ENCODE measurements at regions not wholly inside any gene's neighbourhood (a gene's known extent, or its start where the extent isn't known, plus 50 kb on each side); places are given as distances from the start of the nearest gene placed in this dataset.

GRCh38 chr6:141541581-141542324, 591.0 kb upstream of the GJE1 start:
- no peak overlapping the region for H2BK12ac ChIP-seq (ENCODE audit: low read length in 2 of 2)
- no peak overlapping the region for H4K8ac ChIP-seq (ENCODE audit: low read length)
- no peak overlapping the region for H2AK5ac ChIP-seq (ENCODE audit: low read length, severe bottlenecking)
- no peak overlapping the region for H2BK15ac ChIP-seq (ENCODE audit: low read depth, poor library complexity, severe bottlenecking)
- H3K36me3 ChIP-seq (ENCODE audit: control insufficient read depth in 1 of 2, insufficient read depth in 2 of 2, low read depth in 1 of 2, low read length in 2 of 2) = no peaks in the 10 kb centered on the region
- no peak overlapping the region for H3K27ac ChIP-seq (ENCODE audit: low read length, poor library complexity, severe bottlenecking)
- no peak overlapping the region for H3K4me2 ChIP-seq (ENCODE audit: low read length, poor library complexity, severe bottlenecking)
- no peak overlapping the region for H3K9ac ChIP-seq (ENCODE audit: low read length)
- no peak overlapping the region for H4K91ac ChIP-seq (ENCODE audit: low read length)
- H3K4ac ChIP-seq (ENCODE audit: low read depth in 1 of 2, low read length in 2 of 2) = no peak overlapping the region
- H2BK120ac ChIP-seq (ENCODE audit: low read depth, low read length) = no peak overlapping the region
- H3K23ac ChIP-seq (ENCODE audit: low read length in 2 of 2) = no peak overlapping the region
- H2AFZ ChIP-seq (ENCODE audit: low read depth, low read length) = no peak overlapping the region
- 100% methylated on average over 1 of the region's 1 CpG for WGBS
- H3K27me3 ChIP-seq (ENCODE audit: control insufficient read depth in 1 of 2, insufficient read depth in 1 of 2, low read length in 2 of 2) = no peaks in the 10 kb centered on the region
- no peaks in the 10 kb centered on the region for H3K4me1 ChIP-seq (ENCODE audit: control insufficient read depth, insufficient read depth, low read depth, low read length)
- no peak overlapping the region for H3K18ac ChIP-seq (ENCODE audit: low read depth in 1 of 2, low read length in 2 of 2)
- H2BK5ac ChIP-seq (ENCODE audit: low read depth, low read length, poor library complexity, severe bottlenecking) = no peak overlapping the region
- no peak overlapping the region for H3K4me3 ChIP-seq (ENCODE audit: insufficient read depth in 1 of 2, low read depth in 1 of 2, low read length in 2 of 2)
- no peak overlapping the region for H3K14ac ChIP-seq (ENCODE audit: low read length in 2 of 2)
- DNase-seq = no peak
- H3K9me3 ChIP-seq (ENCODE audit: control insufficient read depth, low read length) = peaks cover 5% of the 10 kb centered on the region
- H3K79me1 ChIP-seq (replicated peaks; ENCODE audit: low read length, poor library complexity, severe bottlenecking) = no peaks in the 10 kb centered on the region

GRCh38 chr6:141540207-141540606, 592.5 kb upstream of the GJE1 start:
- 83% methylated on average over 1 of the region's 4 CpGs for WGBS
- no peak for DNase-seq

GRCh38 chr6:141539617-141540016, 593.1 kb upstream of the GJE1 start:
- Histone ChIP-seq H2BK5ac (ENCODE audit: low read depth, low read length, poor library complexity, severe bottlenecking) (no peak overlapping the region), H3K36me3 (ENCODE audit: control insufficient read depth in 1 of 2, insufficient read depth in 2 of 2, low read depth in 1 of 2, low read length in 2 of 2) (no peaks in the 10 kb centered on the region), H2AK5ac (ENCODE audit: low read length, severe bottlenecking) (no peak overlapping the region), H3K4ac (ENCODE audit: low read depth in 1 of 2, low read length in 2 of 2) (no peak overlapping the region), H3K23ac (ENCODE audit: low read length in 2 of 2) (no peak overlapping the region), H4K8ac (ENCODE audit: low read length) (no peak overlapping the region), H3K4me3 (ENCODE audit: insufficient read depth in 1 of 2, low read depth in 1 of 2, low read length in 2 of 2) (no peak overlapping the region), H3K79me1 (replicated peaks; ENCODE audit: low read length, poor library complexity, severe bottlenecking) (no peaks in the 10 kb centered on the region), H3K18ac (ENCODE audit: low read depth in 1 of 2, low read length in 2 of 2) (no peak overlapping the region), H2BK12ac (ENCODE audit: low read length in 2 of 2) (no peak overlapping the region), H3K27me3 (ENCODE audit: control insufficient read depth in 1 of 2, insufficient read depth in 1 of 2, low read length in 2 of 2) (no peaks in the 10 kb centered on the region), H3K4me2 (ENCODE audit: low read length, poor library complexity, severe bottlenecking) (no peak overlapping the region), H3K27ac (ENCODE audit: low read length, poor library complexity, severe bottlenecking) (no peak overlapping the region), H2BK120ac (ENCODE audit: low read depth, low read length) (no peak overlapping the region), H3K4me1 (ENCODE audit: control insufficient read depth, insufficient read depth, low read depth, low read length) (no peaks in the 10 kb centered on the region), H4K91ac (ENCODE audit: low read length) (no peak overlapping the region), H3K14ac (ENCODE audit: low read length in 2 of 2) (no peak overlapping the region), H3K9me3 (ENCODE audit: control insufficient read depth, low read length) (no peaks in the 10 kb centered on the region), H3K9ac (ENCODE audit: low read length) (no peak overlapping the region), H2AFZ (ENCODE audit: low read depth, low read length) (no peak overlapping the region), H2BK15ac (ENCODE audit: low read depth, poor library complexity, severe bottlenecking) (no peak overlapping the region)
- 93% methylated on average over 1 of the region's 1 CpG for WGBS
- DNase-seq = no peak

More at GRCh38 chr6:141540207-141540606, 592.5 kb upstream of the GJE1 start:
- H4K8ac ChIP-seq (ENCODE audit: low read length) = no peak overlapping the region
- H3K4me2 ChIP-seq (ENCODE audit: low read length, poor library complexity, severe bottlenecking) = no peak overlapping the region
- no peaks in the 10 kb centered on the region for H3K4me1 ChIP-seq (ENCODE audit: control insufficient read depth, insufficient read depth, low read depth, low read length)
- H3K4ac ChIP-seq (ENCODE audit: low read depth in 1 of 2, low read length in 2 of 2) = no peak overlapping the region
- H2BK15ac ChIP-seq (ENCODE audit: low read depth, poor library complexity, severe bottlenecking) = no peak overlapping the region
- H3K27ac ChIP-seq (ENCODE audit: low read length, poor library complexity, severe bottlenecking) = no peak overlapping the region
- no peak overlapping the region for H4K91ac ChIP-seq (ENCODE audit: low read length)
- H3K79me1 ChIP-seq (replicated peaks; ENCODE audit: low read length, poor library complexity, severe bottlenecking) = no peaks in the 10 kb centered on the region
- H3K9me3 ChIP-seq (ENCODE audit: control insufficient read depth, low read length) = peaks cover 3% of the 10 kb centered on the region
- H3K4me3 ChIP-seq (ENCODE audit: insufficient read depth in 1 of 2, low read depth in 1 of 2, low read length in 2 of 2) = no peak overlapping the region
- no peak overlapping the region for H3K23ac ChIP-seq (ENCODE audit: low read length in 2 of 2)
- H3K27me3 ChIP-seq (ENCODE audit: control insufficient read depth in 1 of 2, insufficient read depth in 1 of 2, low read length in 2 of 2) = no peaks in the 10 kb centered on the region
- no peak overlapping the region for H3K9ac ChIP-seq (ENCODE audit: low read length)
- H3K36me3 ChIP-seq (ENCODE audit: control insufficient read depth in 1 of 2, insufficient read depth in 2 of 2, low read depth in 1 of 2, low read length in 2 of 2) = no peaks in the 10 kb centered on the region
- H2AFZ ChIP-seq (ENCODE audit: low read depth, low read length) = no peak overlapping the region
- no peak overlapping the region for H2BK12ac ChIP-seq (ENCODE audit: low read length in 2 of 2)
- H3K18ac ChIP-seq (ENCODE audit: low read depth in 1 of 2, low read length in 2 of 2) = no peak overlapping the region
- no peak overlapping the region for H3K14ac ChIP-seq (ENCODE audit: low read length in 2 of 2)
- H2BK5ac ChIP-seq (ENCODE audit: low read depth, low read length, poor library complexity, severe bottlenecking) = no peak overlapping the region
- H2BK120ac ChIP-seq (ENCODE audit: low read depth, low read length) = no peak overlapping the region
- H2AK5ac ChIP-seq (ENCODE audit: low read length, severe bottlenecking) = no peak overlapping the region

- H3K27ac ChIP-seq (ENCODE audit: low read length, poor library complexity, severe bottlenecking) = no peak overlapping the region
- no peak overlapping the region for H2BK120ac ChIP-seq (ENCODE audit: low read depth, low read length)
- H3K18ac ChIP-seq (ENCODE audit: low read depth in 1 of 2, low read length in 2 of 2) = no peak overlapping the region
- WGBS = 100% methylated on average over 1 of the region's 2 CpGs
- H3K27me3 ChIP-seq (ENCODE audit: control insufficient read depth in 1 of 2, insufficient read depth in 1 of 2, low read length in 2 of 2) = no peaks in the 10 kb centered on the region
- H3K14ac ChIP-seq (ENCODE audit: low read length in 2 of 2) = peak overlapping the region in 1 of 2 experiments; percentile 18
- H2AFZ ChIP-seq (ENCODE audit: low read depth, low read length) = no peak overlapping the region
- no peak overlapping the region for H3K9ac ChIP-seq (ENCODE audit: low read length)
- H3K4ac ChIP-seq (ENCODE audit: low read depth in 1 of 2, low read length in 2 of 2) = no peak overlapping the region
- no peaks in the 10 kb centered on the region for H3K79me1 ChIP-seq (replicated peaks; ENCODE audit: low read length, poor library complexity, severe bottlenecking)
- no peaks in the 10 kb centered on the region for H3K36me3 ChIP-seq (ENCODE audit: control insufficient read depth in 1 of 2, insufficient read depth in 2 of 2, low read depth in 1 of 2, low read length in 2 of 2)
- H3K9me3 ChIP-seq (ENCODE audit: control insufficient read depth, low read length) = peaks cover 13% of the 10 kb centered on the region
- H3K4me1 ChIP-seq (ENCODE audit: control insufficient read depth, insufficient read depth, low read depth, low read length) = no peaks in the 10 kb centered on the region
- no peak overlapping the region for H4K8ac ChIP-seq (ENCODE audit: low read length)
- H4K91ac ChIP-seq (ENCODE audit: low read length) = peak overlapping the region; percentile 4
- DNase-seq = no peak
- no peak overlapping the region for H2AK5ac ChIP-seq (ENCODE audit: low read length, severe bottlenecking)
- no peak overlapping the region for H2BK5ac ChIP-seq (ENCODE audit: low read depth, low read length, poor library complexity, severe bottlenecking)
- H2BK15ac ChIP-seq (ENCODE audit: low read depth, poor library complexity, severe bottlenecking) = no peak overlapping the region
- H3K4me3 ChIP-seq (ENCODE audit: insufficient read depth in 1 of 2, low read depth in 1 of 2, low read length in 2 of 2) = no peak overlapping the region
- H2BK12ac ChIP-seq (ENCODE audit: low read length in 2 of 2) = no peak overlapping the region
- H3K23ac ChIP-seq (ENCODE audit: low read length in 2 of 2) = no peak overlapping the region
- H3K4me2 ChIP-seq (ENCODE audit: low read length, poor library complexity, severe bottlenecking) = no peak overlapping the region
These were observed 600.5 kb upstream of the GJE1 start for GRCh38 chr6:141532211-141532610.
